ENCODE measurements at regions not wholly inside any gene's neighbourhood (a gene's known extent, or its start where the extent isn't known, plus 50 kb on each side); places are given as distances from the start of the nearest gene placed in this dataset.
A peak's percentile ranks its signal among the peaks of the same experiment; 100 is the strongest.
"Not testable (repeated sequence)": the region's sequence is repeated elsewhere in the genome, so short reads cannot be mapped to it uniquely, and the experiment has no call there.

DNA sequence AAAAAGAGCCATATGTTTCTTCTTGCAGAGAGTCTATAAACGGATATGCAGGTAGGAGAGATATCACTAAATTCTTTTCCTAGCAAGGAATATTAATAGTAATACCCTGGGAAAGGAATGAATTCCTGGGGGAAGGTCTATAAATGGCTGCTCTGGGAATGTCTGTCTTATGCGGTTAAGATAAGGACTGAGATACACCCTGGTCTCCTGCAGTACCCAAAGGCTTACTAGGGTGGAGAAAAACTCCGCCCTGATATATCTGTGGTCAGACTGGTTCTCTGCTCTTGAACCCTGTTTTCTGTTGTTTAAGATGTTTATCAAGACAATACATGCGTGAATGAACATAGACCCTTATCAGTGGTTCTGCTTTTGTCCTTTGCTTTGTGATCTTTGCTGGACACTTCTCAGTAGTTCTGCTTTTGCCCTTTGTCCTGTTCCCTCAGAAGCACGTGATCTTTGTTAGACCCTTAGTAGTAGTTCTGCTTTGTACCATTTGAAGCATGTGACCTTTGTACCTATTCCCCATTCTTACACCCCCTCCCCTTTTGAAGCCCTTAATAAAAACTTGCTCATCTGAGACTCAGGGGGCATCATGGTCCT, 173.1 kb upstream of the CCZ1B start:
- H3K27me3 ChIP-seq (ENCODE audit: low read length); H3K9ac ChIP-seq (ENCODE audit: low read length); H3K9me3 ChIP-seq (ENCODE audit: low read length); H3K4me3 ChIP-seq (ENCODE audit: low read length); H3K9me2 ChIP-seq (replicated peaks; ENCODE audit: insufficient read depth, low read length); H3K36me3 ChIP-seq (ENCODE audit: insufficient read depth, low read length); H3K79me2 ChIP-seq (ENCODE audit: low read length); H3K27ac ChIP-seq (ENCODE audit: low read length); H2AFZ ChIP-seq (ENCODE audit: low read length); H3K4me2 ChIP-seq (ENCODE audit: low read depth, low read length, poor library complexity, severe bottlenecking); DNase-seq; H3K4me1 ChIP-seq (ENCODE audit: low read length); H4K20me1 ChIP-seq (ENCODE audit: insufficient read depth, low read depth, low read length): not testable (repeated sequence)

DNA sequence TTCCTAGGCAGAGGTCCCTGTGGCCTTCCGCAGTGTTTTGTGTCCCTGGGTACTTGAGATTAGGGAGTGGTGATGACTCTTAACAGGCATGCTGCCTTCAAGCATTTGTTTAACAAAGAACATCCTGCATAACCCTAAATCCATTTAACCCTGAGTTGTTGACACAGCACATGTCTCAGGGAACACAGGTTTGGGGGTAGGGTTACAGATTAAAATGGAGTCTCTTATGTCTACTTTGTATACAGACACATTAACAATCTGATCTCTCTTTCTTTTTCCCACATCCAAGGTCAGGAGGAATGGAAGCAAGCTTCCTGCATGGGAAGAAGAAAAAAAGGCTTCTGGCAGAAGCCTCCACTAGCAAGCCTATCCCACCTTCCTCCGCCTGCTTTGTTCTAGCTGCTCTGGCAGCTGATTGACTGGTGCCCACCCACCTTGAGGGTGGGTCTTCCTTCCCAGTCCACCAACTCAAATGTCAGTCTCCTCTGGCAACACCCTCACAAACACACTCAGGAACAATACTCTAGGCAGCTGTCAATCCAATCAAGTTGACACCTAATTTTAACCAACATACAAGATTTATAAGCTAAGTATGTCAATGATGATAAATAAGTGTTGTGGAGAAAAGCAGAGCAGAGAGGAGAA, 176.5 kb upstream of the CCZ1B start:
- no peaks in the 10 kb centered on the region for H3K9me3 ChIP-seq (ENCODE audit: low read length)
- no peaks in the 10 kb centered on the region for H3K9me2 ChIP-seq (replicated peaks; ENCODE audit: insufficient read depth, low read length)
- H3K4me1 ChIP-seq (ENCODE audit: low read length), result no peaks in the 10 kb centered on the region
- H3K4me3 ChIP-seq (ENCODE audit: low read length), result no peak overlapping the region
- no peaks in the 10 kb centered on the region for H3K79me2 ChIP-seq (ENCODE audit: low read length)
- no peaks in the 10 kb centered on the region for H3K27me3 ChIP-seq (ENCODE audit: low read length)
- no peaks in the 10 kb centered on the region for H3K36me3 ChIP-seq (ENCODE audit: insufficient read depth, low read length)
- no peak for DNase-seq
- H3K27ac ChIP-seq (ENCODE audit: low read length), result no peak overlapping the region
- no peak overlapping the region for H3K4me2 ChIP-seq (ENCODE audit: low read depth, low read length, poor library complexity, severe bottlenecking)
- H2AFZ ChIP-seq (ENCODE audit: low read length), result no peak overlapping the region
- no peak overlapping the region for H3K9ac ChIP-seq (ENCODE audit: low read length)
- H4K20me1 ChIP-seq (ENCODE audit: insufficient read depth, low read depth, low read length), result no peaks in the 10 kb centered on the region

DNA sequence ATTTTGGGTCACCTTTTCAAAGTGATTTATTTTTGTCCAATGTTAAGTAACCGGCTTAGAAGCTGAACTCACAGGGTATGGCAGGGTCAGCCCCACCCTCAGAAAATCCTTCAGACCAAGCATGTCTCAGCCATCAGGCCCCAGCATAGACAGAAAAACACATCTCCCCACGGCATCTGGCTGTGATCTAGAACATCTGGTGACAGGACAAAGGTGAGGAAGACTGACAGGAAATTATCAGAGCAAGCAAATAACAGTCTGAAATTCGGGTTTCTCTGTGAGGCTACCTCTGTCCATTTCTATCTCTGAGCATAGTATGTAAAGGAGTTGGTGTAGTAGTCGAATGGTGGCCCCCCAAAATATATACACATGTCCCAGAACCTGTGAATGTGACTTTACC, 177.0 kb upstream of the C1GALT1 start:
- no peaks in the 10 kb centered on the region for H3K9me2 ChIP-seq (replicated peaks; ENCODE audit: insufficient read depth, low read length)
- H3K4me2 ChIP-seq (ENCODE audit: low read depth, low read length, poor library complexity, severe bottlenecking), result no peak overlapping the region
- no peaks in the 10 kb centered on the region for H3K36me3 ChIP-seq (ENCODE audit: insufficient read depth, low read length)
- H3K4me1 ChIP-seq (ENCODE audit: low read length), result no peaks in the 10 kb centered on the region
- no peaks in the 10 kb centered on the region for H3K9me3 ChIP-seq (ENCODE audit: low read length)
- H4K20me1 ChIP-seq (ENCODE audit: insufficient read depth, low read depth, low read length), result no peaks in the 10 kb centered on the region
- no peak overlapping the region for H3K9ac ChIP-seq (ENCODE audit: low read length)
- H3K4me3 ChIP-seq (ENCODE audit: low read length), result no peak overlapping the region
- no peak for DNase-seq
- H3K79me2 ChIP-seq (ENCODE audit: low read length), result no peaks in the 10 kb centered on the region
- H3K27me3 ChIP-seq (ENCODE audit: low read length), result no peaks in the 10 kb centered on the region
- H2AFZ ChIP-seq (ENCODE audit: low read length), result no peak overlapping the region
- H3K27ac ChIP-seq (ENCODE audit: low read length), result no peak overlapping the region

DNA sequence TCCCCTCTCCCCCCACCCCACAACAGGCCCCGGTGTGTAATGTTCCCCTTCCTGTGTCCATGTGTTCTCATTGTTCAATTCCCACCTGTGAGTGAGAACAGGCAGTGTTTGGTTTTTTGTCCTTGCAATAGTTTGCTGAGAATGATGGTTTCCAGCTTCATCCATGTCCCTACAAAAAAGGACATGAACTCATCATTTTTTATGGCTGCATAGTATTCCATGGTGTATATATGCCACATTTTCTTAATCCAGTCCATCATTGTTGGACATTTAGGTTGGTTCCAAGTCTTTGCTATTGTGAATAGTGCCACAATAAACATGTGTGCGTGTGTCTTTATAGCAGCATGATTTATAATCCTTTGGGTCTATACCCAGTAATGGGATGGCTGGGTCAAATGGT, 176.4 kb upstream of the C1GALT1 start:
- H3K4me1 ChIP-seq (ENCODE audit: low read length); H2AFZ ChIP-seq (ENCODE audit: low read length); H3K9me2 ChIP-seq (replicated peaks; ENCODE audit: insufficient read depth, low read length); H4K20me1 ChIP-seq (ENCODE audit: insufficient read depth, low read depth, low read length); H3K27me3 ChIP-seq (ENCODE audit: low read length); H3K4me2 ChIP-seq (ENCODE audit: low read depth, low read length, poor library complexity, severe bottlenecking); DNase-seq; H3K9ac ChIP-seq (ENCODE audit: low read length); H3K9me3 ChIP-seq (ENCODE audit: low read length); H3K4me3 ChIP-seq (ENCODE audit: low read length); H3K36me3 ChIP-seq (ENCODE audit: insufficient read depth, low read length); H3K27ac ChIP-seq (ENCODE audit: low read length); H3K79me2 ChIP-seq (ENCODE audit: low read length): not testable (repeated sequence)

DNA sequence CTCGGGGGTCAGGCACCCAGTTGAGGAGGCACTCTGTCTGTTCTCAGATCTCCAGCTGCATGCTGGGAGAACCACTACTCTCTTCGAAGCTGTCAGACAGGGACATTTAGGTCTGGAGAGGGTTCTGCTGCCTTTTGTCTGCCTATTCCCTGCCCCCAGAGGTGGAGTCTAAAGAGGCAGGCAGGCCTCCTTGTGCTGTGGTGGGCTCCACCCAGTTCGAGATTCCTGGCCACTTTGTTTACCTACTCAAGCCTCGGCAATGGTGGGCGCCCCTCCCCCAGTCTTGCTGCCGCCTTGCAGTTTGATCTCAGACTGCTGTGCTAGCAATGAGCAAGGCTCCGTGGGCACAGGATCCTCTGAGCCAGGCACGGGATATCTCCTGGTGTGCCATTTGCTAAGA, 171.1 kb upstream of the C1GALT1 start:
- not testable (repeated sequence) for H3K4me2 ChIP-seq (ENCODE audit: low read depth, low read length, poor library complexity, severe bottlenecking); H2AFZ ChIP-seq (ENCODE audit: low read length); H3K4me3 ChIP-seq (ENCODE audit: low read length); H3K9me3 ChIP-seq (ENCODE audit: low read length); DNase-seq; H3K9ac ChIP-seq (ENCODE audit: low read length); H3K27ac ChIP-seq (ENCODE audit: low read length); H3K9me2 ChIP-seq (replicated peaks; ENCODE audit: insufficient read depth, low read length); H3K79me2 ChIP-seq (ENCODE audit: low read length); H4K20me1 ChIP-seq (ENCODE audit: insufficient read depth, low read depth, low read length); H3K36me3 ChIP-seq (ENCODE audit: insufficient read depth, low read length); H3K27me3 ChIP-seq (ENCODE audit: low read length); H3K4me1 ChIP-seq (ENCODE audit: low read length)

DNA sequence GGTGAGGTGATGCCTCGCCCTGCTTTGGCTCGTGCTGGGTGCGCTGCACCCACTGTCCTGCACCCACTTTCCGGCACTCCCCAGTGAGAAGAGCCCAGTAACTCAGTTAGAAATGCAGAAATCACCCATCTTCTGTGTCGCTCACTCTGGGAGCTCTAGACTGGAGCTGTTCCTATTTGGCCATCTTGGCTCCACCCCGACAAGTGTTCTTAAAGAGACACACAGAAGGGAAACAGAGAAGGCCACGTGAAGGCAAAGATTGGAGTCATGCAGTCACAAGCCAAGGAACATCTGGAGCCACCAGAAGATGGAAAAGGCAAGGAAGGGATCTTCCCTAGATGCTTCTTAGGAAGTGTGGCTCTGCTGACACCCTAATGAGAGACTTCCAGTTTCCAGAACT, 170.6 kb upstream of the C1GALT1 start:
- not testable (repeated sequence) for H2AFZ ChIP-seq (ENCODE audit: low read length); H3K9me2 ChIP-seq (replicated peaks; ENCODE audit: insufficient read depth, low read length); H3K4me2 ChIP-seq (ENCODE audit: low read depth, low read length, poor library complexity, severe bottlenecking); H3K27me3 ChIP-seq (ENCODE audit: low read length); H4K20me1 ChIP-seq (ENCODE audit: insufficient read depth, low read depth, low read length); H3K79me2 ChIP-seq (ENCODE audit: low read length); DNase-seq; H3K4me1 ChIP-seq (ENCODE audit: low read length); H3K9me3 ChIP-seq (ENCODE audit: low read length); H3K27ac ChIP-seq (ENCODE audit: low read length); H3K36me3 ChIP-seq (ENCODE audit: insufficient read depth, low read length); H3K9ac ChIP-seq (ENCODE audit: low read length); H3K4me3 ChIP-seq (ENCODE audit: low read length)

DNA sequence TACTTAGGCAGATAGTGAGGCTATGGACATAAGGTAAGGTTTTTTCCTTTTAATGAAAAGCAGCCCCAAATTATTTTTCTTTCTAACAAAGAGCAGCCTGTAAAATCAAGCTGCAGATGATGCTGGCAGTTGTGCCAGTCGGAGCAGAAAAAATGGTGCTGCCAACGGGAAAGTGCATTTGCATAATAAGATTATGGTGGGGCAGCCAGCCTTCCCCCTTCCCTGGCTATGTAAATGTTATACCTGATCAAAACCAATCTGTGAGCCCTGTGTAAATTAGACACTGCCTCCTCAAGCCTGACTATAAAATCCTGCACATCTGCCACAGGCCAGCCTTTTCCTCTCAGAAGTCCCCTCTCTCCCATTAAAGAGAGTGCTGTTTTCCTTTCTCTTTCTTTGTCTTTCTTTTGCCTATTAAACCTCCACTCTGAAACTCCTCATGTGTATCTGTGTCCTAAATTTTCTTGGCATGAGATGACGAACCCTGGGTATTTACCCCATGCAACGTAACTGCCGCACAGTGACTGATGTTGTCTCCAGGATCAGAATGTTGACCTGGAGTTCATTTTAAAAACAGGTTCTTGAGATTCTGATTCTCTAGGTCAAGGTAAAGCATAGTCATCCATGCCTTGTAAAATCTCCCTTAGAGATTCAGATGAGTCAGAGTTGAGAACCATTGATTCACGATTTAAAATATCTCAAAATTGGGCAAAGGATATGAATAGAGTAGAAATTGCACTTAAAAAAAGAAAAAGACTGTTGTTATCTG, 167.3 kb upstream of the C1GALT1 start:
- Histone ChIP-seq H3K27me3 (ENCODE audit: low read length) (no peaks in the 10 kb centered on the region), H3K79me2 (ENCODE audit: low read length) (no peaks in the 10 kb centered on the region), H3K4me1 (ENCODE audit: low read length) (peaks cover 7% of the 10 kb centered on the region), H3K36me3 (ENCODE audit: insufficient read depth, low read length) (no peaks in the 10 kb centered on the region), H2AFZ (ENCODE audit: low read length) (no peak overlapping the region), H3K4me3 (ENCODE audit: low read length) (no peak overlapping the region), H3K9me2 (replicated peaks; ENCODE audit: insufficient read depth, low read length) (no peaks in the 10 kb centered on the region), H3K9me3 (ENCODE audit: low read length) (no peaks in the 10 kb centered on the region), H3K27ac (ENCODE audit: low read length) (no peak overlapping the region), H3K9ac (ENCODE audit: low read length) (no peak overlapping the region), H4K20me1 (ENCODE audit: insufficient read depth, low read depth, low read length) (no peaks in the 10 kb centered on the region), H3K4me2 (ENCODE audit: low read depth, low read length, poor library complexity, severe bottlenecking) (no peak overlapping the region)
- DNase-seq, result peak; percentile 44

DNA sequence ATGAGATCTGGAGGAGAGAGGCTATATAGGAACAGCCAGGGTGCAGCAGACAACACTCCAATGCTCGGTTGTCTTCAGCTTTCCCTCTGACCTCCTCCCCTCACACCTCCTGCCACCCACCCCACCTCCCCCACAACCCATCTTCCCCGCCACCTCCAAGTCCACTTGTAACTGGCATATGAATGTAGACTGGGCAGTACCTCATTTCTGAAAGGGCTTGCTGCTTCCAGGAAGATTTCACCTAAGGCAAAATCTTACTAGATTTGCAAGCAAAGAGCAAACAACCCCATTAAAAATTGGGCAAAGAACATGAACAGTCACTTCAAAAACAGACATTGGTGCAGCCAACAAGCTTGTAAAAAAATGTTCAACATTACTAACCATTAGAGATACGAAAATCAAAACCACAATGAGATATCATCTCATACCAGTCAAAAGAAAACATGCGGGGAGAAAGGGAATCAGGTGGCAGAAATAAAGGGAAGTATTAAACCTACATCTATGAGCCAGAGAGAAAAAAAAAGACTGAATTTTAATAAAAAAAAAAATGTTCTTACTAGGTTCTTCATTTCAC, 164.6 kb upstream of the C1GALT1 start:
- no peaks in the 10 kb centered on the region for H4K20me1 ChIP-seq (ENCODE audit: insufficient read depth, low read depth, low read length)
- no peaks in the 10 kb centered on the region for H3K9me3 ChIP-seq (ENCODE audit: low read length)
- no peak overlapping the region for H3K27ac ChIP-seq (ENCODE audit: low read length)
- H3K36me3 ChIP-seq (ENCODE audit: insufficient read depth, low read length), result no peaks in the 10 kb centered on the region
- H3K27me3 ChIP-seq (ENCODE audit: low read length), result no peaks in the 10 kb centered on the region
- H2AFZ ChIP-seq (ENCODE audit: low read length), result no peak overlapping the region
- peaks cover 7% of the 10 kb centered on the region for H3K4me1 ChIP-seq (ENCODE audit: low read length)
- no peaks in the 10 kb centered on the region for H3K79me2 ChIP-seq (ENCODE audit: low read length)
- H3K4me2 ChIP-seq (ENCODE audit: low read depth, low read length, poor library complexity, severe bottlenecking), result no peak overlapping the region
- H3K9ac ChIP-seq (ENCODE audit: low read length), result no peak overlapping the region
- no peaks in the 10 kb centered on the region for H3K9me2 ChIP-seq (replicated peaks; ENCODE audit: insufficient read depth, low read length)
- no peak overlapping the region for H3K4me3 ChIP-seq (ENCODE audit: low read length)
- DNase-seq, result no peak
